Trophoblast cell (in vitro differentiated cells and primary cell): ENCODE measurements at regions not wholly inside any gene's neighbourhood (a gene's known extent, or its start where the extent isn't known, plus 50 kb on each side); places are given as distances from the start of the nearest gene placed in this dataset.
A peak's percentile ranks its signal among the peaks of the same experiment; 100 is the strongest.
"Not testable (repeated sequence)": the region's sequence is repeated elsewhere in the genome, so short reads cannot be mapped to it uniquely, and the experiment has no call there.

ENCODE experiments used
- DNase-seq, 2 donors: peaks; one replicate each; pipeline ENCODE4 v3.0.0-alpha.2; 2016
- H2AFZ ChIP-seq: 2 replicates; pipeline ENCODE4 v1.6.1; 2013; ENCODE audit warnings: low read length, moderate library complexity, mild to moderate bottlenecking; ENCODE audit not compliant: insufficient read depth, poor library complexity
- H2AK5ac ChIP-seq: 2 replicates; pipeline ENCODE4 v1.6.1; 2013; ENCODE audit warnings: mild to moderate bottlenecking, low read length
- H2BK120ac ChIP-seq: 2 replicates; pipeline ENCODE4 v1.6.1; 2013; ENCODE audit warnings: low read length, mild to moderate bottlenecking, moderate library complexity; ENCODE audit not compliant: insufficient read depth, poor library complexity
- H2BK12ac ChIP-seq: 2 replicates; pipeline ENCODE4 v1.6.1; 2013; ENCODE audit warnings: mild to moderate bottlenecking, low read length, moderate library complexity
- H2BK5ac ChIP-seq: 2 replicates; pipeline ENCODE4 v1.6.1; 2013; ENCODE audit warnings: low read length, low read depth, moderate library complexity, mild to moderate bottlenecking; ENCODE audit not compliant: poor library complexity
- H3K14ac ChIP-seq: 2 replicates; pipeline ENCODE4 v1.6.1; 2013; ENCODE audit warnings: mild to moderate bottlenecking, low read length
- H3K18ac ChIP-seq: 2 replicates; pipeline ENCODE4 v1.6.1; 2013; ENCODE audit warnings: mild to moderate bottlenecking, low read length
- H3K23ac ChIP-seq: 2 replicates; pipeline ENCODE4 v1.6.1; 2013; ENCODE audit warnings: low read length
- H3K27ac ChIP-seq: 2 replicates; pipeline ENCODE4 v1.5.1; 2013; ENCODE audit warnings: low read depth, mild to moderate bottlenecking, inconsistent platforms, low read length, moderate library complexity
- H3K27me3 ChIP-seq: 2 replicates; pipeline ENCODE4 v1.6.1; 2013; ENCODE audit warnings: inconsistent platforms, mild to moderate bottlenecking, low read length, moderate library complexity; ENCODE audit not compliant: insufficient read depth
- H3K36me3 ChIP-seq, 2 experiments: 1 replicate in 1 of 2; 2 replicates in 1 of 2; pipeline ENCODE4 v1.6.1; 2013; ENCODE audit warnings: low read length in 2 of 2, mild to moderate bottlenecking in 2 of 2, moderate library complexity in 1 of 2; ENCODE audit not compliant: insufficient read depth in 2 of 2, control insufficient read depth in 1 of 2
- H3K4ac ChIP-seq: 2 replicates; pipeline ENCODE4 v1.6.1; 2013; ENCODE audit warnings: low read depth, mild to moderate bottlenecking, low read length, moderate library complexity
- H3K4me1 ChIP-seq, 2 experiments: 1 replicate in 1 of 2; 2 replicates in 1 of 2; pipeline ENCODE4 v1.6.1; 2013; ENCODE audit warnings: low read length in 2 of 2, mild to moderate bottlenecking in 2 of 2, moderate library complexity in 1 of 2; ENCODE audit not compliant: insufficient read depth in 2 of 2, control insufficient read depth in 1 of 2
- H3K4me2 ChIP-seq: 2 replicates; pipeline ENCODE4 v1.6.1; 2013; ENCODE audit warnings: inconsistent platforms, mild to moderate bottlenecking, low read length, moderate library complexity
- H3K4me3 ChIP-seq: 2 replicates; pipeline ENCODE4 v1.5.1; 2013; ENCODE audit warnings: mild to moderate bottlenecking, low read depth, low read length, inconsistent platforms
- H3K79me1 ChIP-seq: one replicate; pipeline ENCODE4 v1.6.1; 2013; ENCODE audit warnings: low read length
- H3K79me2 ChIP-seq: 2 replicates; pipeline ENCODE4 v1.6.1; 2013; ENCODE audit warnings: low read length, mild to moderate bottlenecking; ENCODE audit not compliant: control insufficient read depth, insufficient read depth, poor library complexity
- H3K9ac ChIP-seq: 2 replicates; pipeline ENCODE4 v1.6.1; 2013; ENCODE audit warnings: mild to moderate bottlenecking, low read length
- H3K9me3 ChIP-seq: 2 replicates; pipeline ENCODE4 v1.6.1; 2013; ENCODE audit warnings: low read depth, mild to moderate bottlenecking, control low read depth, inconsistent platforms, low read length; ENCODE audit not compliant: insufficient read depth
- H4K12ac ChIP-seq: 2 replicates; pipeline ENCODE4 v1.6.1; 2013; ENCODE audit warnings: low read depth, mild to moderate bottlenecking, low read length, moderate library complexity
- H4K8ac ChIP-seq: 2 replicates; pipeline ENCODE4 v1.6.1; 2013; ENCODE audit warnings: low read depth, mild to moderate bottlenecking, low read length, moderate library complexity
- H4K91ac ChIP-seq: one replicate; pipeline ENCODE4 v1.6.1; 2013; ENCODE audit warnings: low read depth, mild to moderate bottlenecking, low read length, moderate library complexity
- WGBS: extraction: QIAGEN DNeasy Blood & Tissue Kit; methylation state at CpG from one replicate; pipeline ENCODE4 v1.1.7; 2013; ENCODE audit warnings: missing lambda C conversion rate; ENCODE audit not compliant: insufficient read length, insufficient coverage; ENCODE audit errors: extremely low coverage; 5-methylcytosine and 5-hydroxymethylcytosine counted together

DNA sequence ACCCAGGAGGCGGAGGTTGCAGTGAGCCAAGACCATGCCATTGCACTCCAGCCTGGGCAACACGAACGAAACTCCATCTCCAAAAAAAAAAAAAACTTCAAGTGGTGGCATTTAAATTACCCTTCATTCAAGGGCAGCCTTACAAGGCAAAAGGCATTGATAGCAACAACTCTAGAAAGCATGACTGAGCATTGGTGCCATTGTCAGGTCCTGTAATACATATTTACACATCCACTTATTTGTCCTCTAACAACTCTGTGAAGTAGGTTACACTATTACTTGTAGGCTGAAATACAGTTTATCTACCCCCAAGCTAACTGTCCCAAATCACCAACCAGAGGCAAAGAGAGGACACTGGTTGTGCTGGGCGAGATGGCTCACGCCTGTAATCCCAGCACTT lies 52.7 kb upstream of the LARP1 start:
- no peaks in the 10 kb centered on the region for H3K36me3 ChIP-seq
- no peak overlapping the region for H3K4me3 ChIP-seq
- H2AK5ac ChIP-seq, result no peak overlapping the region
- H3K18ac ChIP-seq, result no peak overlapping the region
- H3K23ac ChIP-seq, result no peak overlapping the region
- H4K91ac ChIP-seq, result no peak overlapping the region
- H2BK12ac ChIP-seq, result no peak overlapping the region
- no peaks in the 10 kb centered on the region for H3K27me3 ChIP-seq
- H3K4me2 ChIP-seq, result no peak overlapping the region
- no peaks in the 10 kb centered on the region for H3K79me2 ChIP-seq
- no peak overlapping the region for H2BK120ac ChIP-seq
- H3K9me3 ChIP-seq, result no peaks in the 10 kb centered on the region
- no CpG with 5 or more reads among the region's 5 CpGs for WGBS
- no peak overlapping the region for H2BK5ac ChIP-seq
- peaks cover 5 to 14% of the 10 kb centered on the region in 2 experiments for H3K4me1 ChIP-seq
- H3K9ac ChIP-seq, result no peak overlapping the region
- H4K8ac ChIP-seq, result no peak overlapping the region
- no peak overlapping the region for H3K4ac ChIP-seq
- no peak overlapping the region for H2AFZ ChIP-seq
- H3K14ac ChIP-seq, result no peak overlapping the region
- no peak for DNase-seq
- no peak overlapping the region for H4K12ac ChIP-seq
- no peak overlapping the region for H3K27ac ChIP-seq
- H3K79me1 ChIP-seq, result no peaks in the 10 kb centered on the region

DNA sequence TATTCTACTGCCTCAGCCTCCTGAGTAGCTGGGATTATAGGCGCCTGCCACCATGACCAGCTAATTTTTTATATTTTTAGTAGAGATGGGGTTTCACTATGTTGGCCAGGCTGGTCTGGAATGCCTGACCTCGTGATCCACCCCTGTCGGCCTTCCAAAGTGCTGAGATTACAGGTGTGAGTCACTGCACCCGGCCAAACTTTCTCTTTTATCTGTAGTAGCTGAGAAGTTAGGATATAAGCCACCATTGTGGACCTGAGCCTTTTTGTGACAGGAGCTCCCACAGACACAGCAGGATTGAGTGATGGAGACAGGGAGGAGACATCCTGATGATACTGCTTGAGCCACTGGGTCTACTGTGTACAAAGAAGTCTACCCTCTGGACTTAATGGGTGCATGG lies 53.5 kb upstream of the LARP1 start:
- not testable (repeated sequence) for H2BK5ac ChIP-seq, H3K4me3 ChIP-seq, H4K12ac ChIP-seq, H2BK12ac ChIP-seq, H4K8ac ChIP-seq, H3K4me2 ChIP-seq, H3K14ac ChIP-seq, H2AK5ac ChIP-seq, H3K79me2 ChIP-seq, H3K4ac ChIP-seq, H3K9ac ChIP-seq, H2AFZ ChIP-seq, H3K36me3 ChIP-seq, H4K91ac ChIP-seq, H3K27ac ChIP-seq, H3K79me1 ChIP-seq, H3K23ac ChIP-seq, H3K27me3 ChIP-seq, H3K18ac ChIP-seq, H3K9me3 ChIP-seq, H2BK120ac ChIP-seq
- peaks cover 5 to 16% of the 10 kb centered on the region in 2 experiments for H3K4me1 ChIP-seq
- DNase-seq, result peak; percentile 33 to 63
- no CpG with 5 or more reads among the region's 4 CpGs for WGBS

DNA sequence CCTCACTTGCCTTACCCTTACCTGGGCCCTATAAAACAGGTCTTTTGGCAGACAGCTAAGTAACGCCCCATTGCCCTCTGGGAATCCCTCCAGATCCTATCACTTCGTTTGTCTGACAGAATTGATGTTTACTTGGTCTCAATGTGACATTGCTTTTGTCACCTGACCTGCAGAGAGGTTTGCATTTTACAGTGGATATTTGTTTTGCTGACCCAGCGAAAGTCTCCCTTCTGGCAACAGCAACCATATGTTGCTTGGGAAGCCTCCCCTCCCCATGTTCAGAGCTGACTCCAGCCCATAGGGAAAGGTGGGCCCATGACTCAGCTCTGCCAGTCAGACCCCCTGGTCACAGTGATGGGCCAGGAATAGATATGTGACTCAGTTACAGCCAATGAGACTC lies 54.0 kb upstream of the LARP1 start:
- Histone ChIP-seq H3K23ac (no peak overlapping the region), H4K8ac (no peak overlapping the region), H3K27ac (peak overlapping the region; percentile 29), H4K91ac (no peak overlapping the region), H3K79me1 (no peaks in the 10 kb centered on the region), H2AFZ (no peak overlapping the region), H2BK120ac (no peak overlapping the region), H2BK5ac (no peak overlapping the region), H3K9me3 (no peaks in the 10 kb centered on the region), H3K4ac (no peak overlapping the region), H3K36me3 (no peaks in the 10 kb centered on the region), H3K18ac (no peak overlapping the region), H2AK5ac (no peak overlapping the region), H3K4me1 (peaks cover 5 to 16% of the 10 kb centered on the region in 2 experiments), H4K12ac (no peak overlapping the region), H3K9ac (no peak overlapping the region), H3K4me2 (no peak overlapping the region), H2BK12ac (no peak overlapping the region), H3K4me3 (no peak overlapping the region), H3K79me2 (no peaks in the 10 kb centered on the region), H3K14ac (no peak overlapping the region), H3K27me3 (no peaks in the 10 kb centered on the region)
- no peak for DNase-seq
- no CpG with 5 or more reads among the region's 3 CpGs for WGBS

DNA sequence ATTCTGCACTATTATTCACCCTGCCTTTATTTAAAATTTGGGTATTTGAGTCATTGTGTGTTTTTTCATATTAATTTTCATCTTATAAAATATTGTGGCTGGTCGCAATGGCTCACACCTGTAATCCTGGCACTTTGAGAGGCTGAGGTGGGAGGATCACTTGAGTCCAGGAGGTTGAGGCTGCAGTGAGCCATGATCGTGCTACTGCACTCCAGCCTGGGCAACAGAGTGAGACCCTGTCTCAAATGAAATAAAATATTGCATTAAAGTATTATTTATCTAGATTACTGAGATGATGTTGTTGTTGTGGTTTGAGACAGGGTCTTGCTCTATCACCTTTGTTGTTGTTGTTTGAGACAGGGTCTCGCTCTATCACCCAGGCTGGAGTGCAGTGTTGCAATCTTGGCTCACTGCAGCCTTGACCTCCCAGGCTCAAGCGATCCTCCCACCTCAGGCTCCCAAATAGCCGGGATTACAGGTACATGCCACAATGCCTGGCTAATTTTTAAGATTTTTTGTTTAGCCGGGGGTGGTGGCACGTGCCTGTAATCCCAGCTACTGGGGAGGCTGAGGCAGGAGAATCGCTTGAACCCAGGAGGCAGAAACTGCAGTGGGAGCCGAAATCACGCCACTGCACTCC lies 54.8 kb upstream of the LARP1 start:
- peak; percentile 47 to 64 for DNase-seq

More for the DNA sequence above, 54.8 kb upstream of the LARP1 start:
- not testable (repeated sequence) for H3K27ac ChIP-seq, H2AFZ ChIP-seq, H3K36me3 ChIP-seq, H3K27me3 ChIP-seq, H3K79me2 ChIP-seq, H4K91ac ChIP-seq, H3K9ac ChIP-seq, H3K4ac ChIP-seq, H3K79me1 ChIP-seq, H3K4me3 ChIP-seq, H2BK120ac ChIP-seq, H2BK5ac ChIP-seq, H3K14ac ChIP-seq, H4K12ac ChIP-seq, H2BK12ac ChIP-seq, H3K4me2 ChIP-seq, H3K18ac ChIP-seq, H3K9me3 ChIP-seq, H3K23ac ChIP-seq, H2AK5ac ChIP-seq
- no CpG with 5 or more reads among the region's 10 CpGs for WGBS
- Histone ChIP-seq H4K8ac (peak overlapping the region; percentile 39), H3K4me1 (peaks cover 5 to 16% of the 10 kb centered on the region in 2 experiments)
